Stimulated activated CD8-positive, alpha-beta memory T cell treated with anti-CD3 and anti-CD28 coated beads, Interleukin-15, amount 100 ng/mL, for 48 hours (primary cell): ENCODE measurements at regions not wholly inside any gene's neighbourhood (a gene's known extent, or its start where the extent isn't known, plus 50 kb on each side); places are given as distances from the start of the nearest gene placed in this dataset.
"Not testable (repeated sequence)": the region's sequence is repeated elsewhere in the genome, so short reads cannot be mapped to it uniquely, and the experiment has no call there.

Source experiments
- DNase-seq, 2 donors: peaks; one replicate each; pipeline ENCODE4 v3.0.0-alpha.2; 2020; ENCODE audit warnings: low read depth in 2 of 2

DNA sequence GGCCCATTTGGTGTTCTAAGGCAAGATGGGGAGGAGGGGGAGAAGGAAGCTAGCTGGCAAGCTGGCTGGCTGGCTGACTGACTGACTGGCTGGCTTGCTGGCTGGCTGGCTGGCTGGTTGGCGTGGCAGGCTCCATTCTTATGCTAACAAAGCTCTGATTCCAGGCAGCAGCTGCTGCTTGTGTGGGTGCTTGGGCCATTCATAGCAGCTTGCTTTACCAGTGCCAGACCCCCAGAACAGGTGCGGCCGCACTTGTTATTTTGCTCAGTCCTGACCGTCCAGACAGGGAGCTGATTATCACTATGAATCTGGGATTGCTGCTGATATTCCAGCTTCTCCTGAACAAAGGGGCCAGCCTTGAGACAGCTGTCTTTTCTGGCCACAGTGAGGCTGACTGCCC, 131.2 kb upstream of the PAK3 start:
- DNase-seq: no peak

DNA sequence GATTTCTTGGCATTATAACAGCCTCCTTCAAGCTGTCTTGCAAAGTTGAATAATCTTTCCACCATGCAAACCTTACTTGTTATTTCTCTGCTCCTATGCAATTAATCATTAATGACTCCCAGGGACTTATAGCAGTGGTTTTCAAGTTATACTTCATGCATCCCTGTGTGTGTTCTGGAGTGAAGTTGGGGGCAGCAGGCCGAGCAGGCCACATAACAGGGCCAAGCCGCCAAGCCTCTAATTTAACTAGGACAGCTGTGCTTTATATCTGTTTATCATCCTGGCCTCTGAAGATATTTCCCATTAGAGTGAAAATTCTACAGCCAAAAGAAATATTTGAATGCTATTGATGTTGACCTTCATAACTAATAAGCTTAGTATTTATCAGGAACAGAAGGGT, 133.5 kb upstream of the PAK3 start:
- no peak for DNase-seq

DNA sequence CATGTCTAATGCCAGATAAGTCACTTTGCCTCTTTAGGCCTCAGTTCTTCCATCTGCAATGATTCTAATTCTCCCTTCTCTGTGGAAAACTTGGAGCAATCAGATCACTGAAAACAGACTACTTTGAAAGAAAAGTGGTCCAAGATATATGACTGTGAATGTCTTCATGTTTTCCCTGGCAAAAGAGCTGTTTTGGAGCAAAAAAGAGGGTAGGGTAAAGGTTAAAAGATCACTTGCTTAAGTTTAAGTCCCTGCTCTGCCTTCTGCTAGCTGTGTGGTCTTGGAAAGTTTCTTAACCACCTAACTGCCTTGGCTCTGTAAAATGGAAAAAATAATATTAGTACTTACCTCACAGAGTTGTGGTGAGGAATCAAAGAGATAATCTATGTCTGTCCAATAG, 140.3 kb upstream of the PAK3 start:
- no peak for DNase-seq

DNA sequence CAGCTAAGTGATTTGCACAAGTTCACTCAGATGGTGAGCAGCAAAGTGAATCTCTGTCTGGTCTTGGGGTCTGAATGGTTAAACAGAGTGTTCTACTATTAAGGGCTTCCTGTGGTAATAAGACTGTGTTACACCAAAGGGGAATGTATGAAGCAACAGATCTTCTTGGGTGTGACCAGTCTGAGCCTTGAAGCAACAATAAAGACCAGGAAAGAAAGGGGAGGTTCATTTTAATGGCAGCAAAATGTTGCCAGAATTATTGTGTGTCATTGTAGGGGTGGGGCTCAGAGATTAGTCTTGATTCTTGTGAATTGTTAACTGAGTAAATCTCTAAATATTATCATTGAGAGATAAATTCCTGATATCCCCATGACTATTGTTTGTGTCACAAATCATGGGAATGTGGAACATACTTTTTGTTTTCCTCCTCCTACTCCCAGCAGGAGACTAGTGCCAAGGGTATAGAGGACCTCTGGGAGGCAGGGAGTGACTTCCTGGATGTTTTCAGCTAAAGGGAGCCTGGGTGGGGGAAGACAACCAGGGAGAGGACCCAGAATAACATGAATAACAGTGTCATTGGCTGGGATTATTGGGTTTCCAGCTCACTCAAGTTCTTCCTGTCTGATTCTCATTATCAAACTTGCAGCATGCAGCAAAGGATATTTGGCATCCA, 141.4 kb upstream of the PAK3 start:
- DNase-seq: no peak

DNA sequence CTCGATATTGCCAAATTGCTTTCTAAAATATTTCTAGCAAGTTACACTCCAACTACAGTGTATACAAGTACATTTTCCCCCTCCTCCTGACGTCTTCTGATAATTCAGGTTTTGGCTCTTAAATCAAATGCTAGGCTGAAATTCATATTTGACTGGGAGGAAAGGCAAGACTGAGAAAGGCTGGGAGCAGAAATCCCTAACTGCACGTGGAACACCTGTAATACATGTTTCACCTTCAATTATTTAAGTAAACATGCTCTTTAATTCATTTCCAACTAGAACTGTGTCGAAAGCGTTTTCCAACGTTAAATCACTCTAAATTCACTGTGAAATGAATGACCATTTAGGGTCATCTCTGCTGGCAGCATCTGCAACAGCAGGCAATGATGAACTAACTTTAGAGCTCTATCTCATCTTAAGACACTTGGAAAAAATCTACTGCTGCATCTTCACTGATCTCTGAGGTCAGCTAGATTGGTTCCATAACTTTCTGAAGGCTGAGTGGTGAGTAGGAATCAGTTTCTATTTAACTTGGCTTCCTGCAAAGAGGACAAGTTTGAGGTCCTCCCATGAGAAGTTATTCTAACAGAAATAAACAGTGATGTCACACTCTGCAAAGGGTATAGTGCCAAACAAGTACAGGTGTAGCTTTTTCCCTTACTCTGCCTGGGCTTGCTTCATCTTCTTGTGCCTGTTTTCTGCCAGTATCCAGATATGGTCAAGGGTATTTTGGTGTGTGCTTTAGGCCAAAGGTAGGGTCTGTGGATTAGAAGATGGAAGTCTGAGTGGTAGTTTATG, 144.3 kb upstream of the PAK3 start:
- no peak for DNase-seq

DNA sequence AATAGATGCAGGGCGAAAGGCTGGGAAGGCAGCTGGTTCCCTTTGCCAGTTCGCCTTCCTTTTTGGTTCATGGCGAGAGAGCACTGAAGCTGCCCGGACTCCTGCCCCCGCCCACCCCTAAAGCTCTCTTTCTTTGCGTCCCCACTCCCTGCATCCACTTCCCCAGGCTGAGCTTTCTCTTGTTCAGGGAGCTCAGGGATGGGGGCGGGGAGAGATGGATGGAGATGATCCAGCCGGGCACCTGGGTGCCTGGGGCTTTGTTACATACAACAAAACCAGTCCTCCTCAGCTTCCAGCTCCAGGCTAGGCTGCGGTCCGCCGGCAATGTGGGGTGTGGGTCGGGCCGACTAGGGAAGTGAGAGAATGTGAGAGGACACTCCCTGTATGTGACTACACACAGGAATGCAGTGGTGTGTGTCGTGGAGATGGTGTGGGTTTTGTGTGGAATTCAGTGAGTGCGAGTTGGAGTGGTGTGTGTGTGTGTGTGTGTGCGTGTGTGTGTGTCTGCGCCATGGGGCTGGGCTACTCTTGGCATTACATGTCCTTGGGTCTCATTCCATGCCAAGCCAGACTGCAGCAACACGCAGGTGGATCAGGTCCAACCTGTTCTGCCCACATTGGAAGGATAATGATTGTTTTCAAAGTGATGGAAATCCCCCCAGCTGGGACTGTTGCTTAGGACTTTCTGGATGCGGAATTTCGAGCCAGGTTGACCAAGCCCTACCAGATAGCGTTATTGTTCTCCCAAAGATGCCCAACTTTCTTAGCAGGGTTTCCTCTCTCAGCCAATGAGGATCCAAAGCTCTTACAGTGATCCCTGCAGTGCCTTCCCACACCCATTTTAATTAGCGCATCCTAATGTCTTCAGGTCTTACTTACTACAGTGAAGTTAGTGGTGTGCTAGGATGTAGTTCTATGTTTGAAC, 149.4 kb upstream of the CHRDL1 start:
- no peak for DNase-seq

DNA sequence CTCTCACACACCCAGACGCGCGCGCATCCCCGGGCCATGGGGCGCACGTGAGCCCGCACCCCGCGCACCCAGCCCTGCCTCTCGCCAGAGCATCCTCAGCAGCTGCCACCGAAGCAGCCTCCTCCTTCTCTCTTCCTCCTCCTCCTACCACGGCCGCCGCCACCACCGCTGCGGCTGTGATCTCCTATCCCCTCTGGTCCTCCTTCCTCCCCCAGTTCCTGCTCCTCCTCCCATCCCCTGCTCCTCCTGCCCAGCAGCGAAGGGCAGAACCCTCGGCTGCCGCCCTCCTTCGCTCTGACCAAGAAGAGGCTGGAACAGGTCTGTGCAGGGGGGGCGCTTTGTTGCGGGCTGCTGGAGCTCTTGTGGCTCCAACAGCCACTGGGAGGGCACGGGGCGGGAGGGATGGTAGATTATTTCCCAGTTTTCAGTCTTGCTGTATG, 148.7 kb upstream of the CHRDL1 start:
- no peak for DNase-seq

DNA sequence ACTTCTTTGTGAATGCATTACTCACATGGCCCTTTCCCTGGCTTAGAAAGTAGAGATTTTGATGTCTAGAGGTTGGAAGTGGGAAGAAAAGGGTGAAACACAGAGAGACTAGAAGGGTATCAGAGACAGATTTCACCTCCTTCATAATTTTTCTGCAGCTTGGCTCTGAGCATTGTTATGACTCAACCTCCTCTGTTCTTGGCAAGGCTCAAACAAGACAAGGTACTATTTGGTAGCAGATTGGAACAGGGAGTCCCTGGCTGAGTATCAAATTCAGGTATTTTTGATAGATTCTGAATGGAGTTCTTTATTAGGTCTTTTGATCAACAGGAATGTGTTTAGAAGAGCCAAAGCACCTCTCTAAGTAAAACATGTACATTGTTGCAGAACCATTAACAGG, 146.3 kb upstream of the CHRDL1 start:
- no peak for DNase-seq

DNA sequence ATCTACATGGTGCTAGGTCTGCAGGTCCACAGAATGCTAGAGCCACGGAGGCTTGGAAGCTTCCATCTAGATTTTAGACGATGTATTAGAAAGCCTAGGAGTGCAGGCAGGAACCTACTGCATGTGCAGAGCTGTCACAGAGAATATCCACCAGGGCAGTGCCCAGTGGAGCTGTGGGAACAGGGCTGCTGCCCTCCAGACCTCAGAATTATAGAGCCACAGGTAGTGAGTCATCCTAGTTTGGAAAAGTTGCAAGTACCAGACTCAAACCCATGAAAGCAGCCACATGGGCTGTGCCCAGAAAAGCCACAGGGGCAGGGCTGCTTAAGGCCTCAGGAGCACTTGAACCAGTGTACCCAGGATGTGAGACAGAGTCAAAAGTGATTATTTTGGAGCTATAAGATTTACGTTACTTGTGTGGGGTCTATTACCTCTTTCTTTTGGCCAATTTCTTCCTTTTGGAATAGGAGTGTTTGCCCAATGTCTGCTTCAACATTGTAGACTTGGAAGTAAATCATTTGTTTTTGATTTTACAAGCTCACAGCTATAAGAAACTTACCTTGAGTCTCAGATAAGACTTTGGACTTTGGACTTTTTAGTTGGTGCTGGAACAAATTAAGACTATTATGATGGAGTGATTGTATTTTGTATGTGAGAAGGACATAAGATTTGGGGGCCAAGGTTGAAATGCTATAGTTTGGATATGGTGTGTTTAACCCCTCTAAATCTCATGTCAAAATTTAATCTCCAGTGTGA, 143.5 kb upstream of the CHRDL1 start:
- DNase-seq: no peak

DNA sequence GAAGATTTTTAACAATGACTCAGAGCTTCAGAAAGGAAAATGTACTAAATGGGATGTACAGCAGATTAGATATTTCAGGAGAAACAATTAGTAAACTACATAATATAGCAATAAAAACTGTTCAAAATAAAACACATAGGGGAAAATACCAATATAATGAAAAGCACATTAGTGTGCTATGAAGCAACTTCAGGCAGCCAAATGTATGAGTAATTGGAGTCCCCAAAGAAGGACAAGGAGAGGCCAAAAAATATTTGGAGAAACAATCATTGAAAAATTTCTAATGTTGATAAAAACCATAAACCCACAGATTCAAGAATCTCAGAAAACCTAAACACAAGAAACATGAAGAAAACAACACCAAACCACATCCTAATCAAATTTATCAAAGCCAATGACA, 129.3 kb upstream of the CHRDL1 start:
- no peak for DNase-seq

DNA sequence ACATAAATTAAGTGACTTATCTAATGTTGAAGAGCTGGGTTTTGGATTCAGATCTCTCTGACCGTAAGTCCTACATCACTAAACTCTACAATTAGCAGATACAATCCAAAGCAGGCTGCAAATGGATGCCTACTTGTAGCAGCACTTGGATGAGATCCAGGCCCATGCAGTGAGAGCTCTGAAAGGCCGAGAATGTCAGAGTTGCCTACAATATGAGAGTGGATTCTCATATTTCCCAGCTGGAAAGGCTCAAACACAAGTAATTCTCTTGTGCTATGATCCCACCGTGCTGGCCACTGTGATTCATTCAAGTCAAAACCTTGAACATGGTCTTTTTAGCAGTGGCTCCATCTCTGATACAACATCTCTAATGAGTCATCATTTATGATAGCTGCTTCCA, 125.4 kb upstream of the CHRDL1 start:
- DNase-seq: no peak

DNA sequence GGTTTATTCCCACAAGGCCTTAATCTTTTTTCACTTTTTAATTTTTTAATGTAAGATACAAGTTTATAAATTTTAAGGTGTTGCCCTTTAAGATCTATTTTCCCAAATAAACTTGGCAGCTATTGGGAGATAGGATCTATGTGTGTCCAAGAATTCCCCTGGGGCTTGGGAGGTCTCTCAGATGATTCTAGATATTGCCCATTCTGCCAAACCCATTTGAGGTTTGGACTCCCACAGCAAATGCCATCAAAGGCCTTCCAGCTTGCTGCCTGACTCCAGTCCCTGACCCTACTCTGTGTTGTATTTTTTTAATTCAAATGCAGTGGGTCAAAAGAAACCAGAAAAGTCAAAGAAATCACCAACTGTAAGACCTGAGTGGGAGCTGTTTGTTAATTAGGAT, 120.0 kb upstream of the CHRDL1 start:
- no peak for DNase-seq

DNA sequence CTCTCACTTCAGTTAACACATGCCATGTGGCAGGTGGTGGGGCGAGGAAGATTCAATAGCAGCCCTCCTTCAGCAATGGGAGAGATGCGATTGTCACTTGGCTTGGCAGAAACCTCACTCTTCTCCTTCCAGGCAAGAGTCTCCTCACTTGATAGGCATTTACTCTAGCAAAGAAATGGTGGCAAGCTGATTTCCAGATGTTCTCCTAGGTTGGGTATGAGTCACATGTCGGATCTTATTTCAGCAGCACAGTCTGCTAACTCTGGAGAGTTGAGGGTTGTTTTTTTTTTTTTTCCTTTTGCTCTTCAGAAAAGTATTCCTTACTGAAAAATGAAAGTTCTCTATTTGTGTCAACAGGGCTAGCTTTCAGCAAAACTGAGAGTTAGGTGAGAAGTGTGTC, 119.5 kb upstream of the CHRDL1 start:
- DNase-seq: no peak

DNA sequence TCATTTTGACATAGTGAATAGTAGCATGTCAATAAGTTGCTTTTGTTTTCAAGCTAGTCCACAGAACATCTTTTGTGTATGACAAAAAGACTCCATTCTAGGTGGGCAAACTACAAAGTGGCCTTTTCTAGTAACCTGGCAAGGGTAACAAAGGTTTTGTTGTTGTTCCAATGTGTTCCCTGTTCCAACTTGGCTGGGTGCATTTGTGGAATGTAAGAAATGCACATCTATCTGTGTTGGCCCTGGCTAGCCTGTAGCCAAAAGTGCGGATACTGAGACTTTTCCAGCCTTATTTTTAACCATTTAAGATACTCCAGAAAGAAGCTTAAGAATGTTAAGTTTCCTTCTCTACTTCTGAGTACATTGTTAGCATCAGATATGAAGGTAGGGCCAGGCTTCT, 118.7 kb upstream of the CHRDL1 start:
- no peak for DNase-seq

DNA sequence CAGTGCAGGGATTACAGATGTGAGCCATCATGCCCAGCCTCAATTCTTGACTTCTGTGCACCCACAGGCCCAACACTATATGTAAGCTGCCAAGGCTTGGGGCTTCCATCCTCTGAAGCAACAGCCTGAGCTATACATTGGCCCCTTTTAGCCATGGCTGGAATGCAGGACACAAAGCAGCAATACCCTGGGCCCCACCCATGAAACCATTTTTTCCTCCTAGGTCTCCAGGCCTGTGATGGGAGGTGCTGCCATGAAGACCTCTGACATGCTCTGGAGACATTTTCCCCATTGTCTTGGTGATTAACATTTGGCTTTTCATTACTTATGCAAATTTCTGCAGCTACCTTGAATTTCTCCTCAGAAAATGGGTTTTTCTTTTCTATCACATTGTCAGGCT, 109.1 kb upstream of the CHRDL1 start:
- DNase-seq: not testable (repeated sequence)

DNA sequence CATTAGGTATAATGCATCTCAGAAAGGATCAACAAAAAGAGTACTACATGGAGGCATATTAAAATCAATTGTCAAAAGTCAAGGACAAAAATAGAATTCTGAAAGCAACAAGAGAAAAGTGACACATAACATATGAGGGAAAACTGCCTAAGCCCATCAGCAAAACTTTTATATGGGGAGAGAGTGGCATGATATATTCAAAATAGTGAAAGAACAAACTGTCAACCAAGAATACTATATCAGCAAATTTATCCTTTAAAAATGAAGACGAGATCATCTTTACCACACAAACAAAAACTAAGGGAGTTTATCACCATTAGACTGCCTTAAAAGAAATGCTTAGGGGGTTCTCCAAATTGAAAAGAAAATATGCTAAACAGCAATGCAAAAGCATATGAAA, 86.4 kb upstream of the CHRDL1 start:
- no peak for DNase-seq

DNA sequence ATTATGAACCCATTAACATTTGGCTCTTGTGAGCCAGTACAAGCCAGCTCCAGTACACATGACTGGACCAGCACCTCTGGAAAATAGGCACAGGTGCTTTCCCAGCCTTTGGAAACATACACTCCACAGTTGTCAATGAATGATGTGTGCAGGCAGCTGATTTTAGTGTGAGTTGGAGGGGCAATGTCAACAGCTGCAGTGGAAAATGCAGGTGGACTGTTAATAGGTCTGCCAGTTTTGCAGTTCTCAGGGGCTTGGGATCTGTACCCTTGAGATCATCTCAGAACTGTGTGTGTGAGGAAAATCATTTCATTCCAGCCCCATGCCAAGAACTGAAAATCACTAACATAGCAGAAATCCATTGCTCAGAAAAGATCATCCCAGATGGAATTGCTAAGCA, 81.7 kb upstream of the CHRDL1 start:
- DNase-seq: no peak

DNA sequence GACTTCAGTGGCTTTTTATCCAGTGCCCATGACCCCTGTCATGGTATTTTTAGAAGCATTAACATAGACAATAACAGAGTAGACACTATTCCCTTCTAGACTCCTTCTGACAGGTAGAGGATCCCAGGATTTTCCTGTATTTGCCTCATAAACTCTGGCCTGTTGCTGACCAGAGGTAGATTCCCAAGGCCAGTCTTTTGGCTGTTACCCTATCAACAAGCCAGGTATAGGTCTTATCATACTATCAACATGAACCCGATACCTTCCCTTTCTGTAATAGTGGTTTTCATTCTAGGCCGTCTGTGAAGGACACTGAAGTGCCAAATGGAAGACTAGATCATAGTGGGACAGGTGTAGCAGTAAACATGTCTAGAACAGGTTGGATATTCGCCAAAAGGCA, 76.2 kb upstream of the CHRDL1 start:
- no peak for DNase-seq

DNA sequence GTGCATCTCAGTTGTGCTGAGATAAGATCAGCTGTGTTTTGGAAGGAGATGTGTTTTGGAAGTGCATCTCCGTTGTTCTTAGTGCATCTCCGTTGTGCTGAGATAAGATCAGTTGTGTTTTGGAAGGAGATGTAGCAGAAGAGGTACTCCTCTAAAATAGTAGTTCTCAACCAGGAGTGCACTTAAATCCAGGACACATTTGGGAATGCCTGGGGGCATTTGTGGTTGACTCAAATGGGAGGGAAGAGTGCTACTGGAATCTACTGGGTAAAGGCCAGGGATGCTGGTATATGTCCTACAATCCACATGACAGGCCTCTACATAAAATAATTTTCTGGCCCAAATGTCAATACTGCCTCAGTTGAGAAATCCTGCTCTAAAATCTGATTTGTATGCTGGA, 70.8 kb upstream of the CHRDL1 start:
- DNase-seq: no peak

DNA sequence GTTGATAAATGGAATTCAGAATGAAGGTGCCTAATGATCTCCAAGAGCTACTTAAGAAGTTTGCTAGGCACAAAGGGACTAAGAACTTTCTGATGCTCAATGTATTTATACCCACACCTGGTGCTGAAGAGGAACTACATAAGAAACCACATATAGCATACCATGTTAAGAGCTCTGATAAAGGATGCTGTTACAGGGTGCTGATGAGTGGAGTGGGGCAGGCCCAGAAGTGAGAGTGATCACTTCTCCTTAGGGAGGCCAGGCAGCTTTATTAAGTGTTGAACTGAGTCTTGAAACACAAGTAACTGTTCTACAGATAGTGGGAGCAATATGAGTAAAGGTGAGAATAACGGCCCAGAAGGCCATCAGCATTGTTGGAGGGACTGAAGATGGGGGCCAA, 68.3 kb upstream of the CHRDL1 start:
- DNase-seq: no peak

DNA sequence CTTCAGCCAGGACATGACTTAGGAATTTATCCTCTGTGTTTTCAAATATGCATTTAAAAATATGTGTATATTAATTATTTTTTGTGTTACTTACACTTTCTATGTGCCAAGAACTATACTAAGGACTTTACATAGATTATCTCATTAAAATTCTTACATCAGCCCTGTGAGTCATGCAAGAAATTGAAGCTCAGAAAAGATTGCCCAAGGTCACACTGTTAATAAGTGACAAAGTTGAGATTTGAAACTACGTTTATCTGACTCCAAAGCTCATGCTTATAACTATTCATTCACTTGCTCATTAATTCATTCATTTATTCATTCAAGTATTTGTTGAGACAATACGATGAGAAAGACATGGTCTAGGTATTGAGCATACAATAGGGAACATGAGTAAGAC, 62.9 kb upstream of the CHRDL1 start:
- no peak for DNase-seq

DNA sequence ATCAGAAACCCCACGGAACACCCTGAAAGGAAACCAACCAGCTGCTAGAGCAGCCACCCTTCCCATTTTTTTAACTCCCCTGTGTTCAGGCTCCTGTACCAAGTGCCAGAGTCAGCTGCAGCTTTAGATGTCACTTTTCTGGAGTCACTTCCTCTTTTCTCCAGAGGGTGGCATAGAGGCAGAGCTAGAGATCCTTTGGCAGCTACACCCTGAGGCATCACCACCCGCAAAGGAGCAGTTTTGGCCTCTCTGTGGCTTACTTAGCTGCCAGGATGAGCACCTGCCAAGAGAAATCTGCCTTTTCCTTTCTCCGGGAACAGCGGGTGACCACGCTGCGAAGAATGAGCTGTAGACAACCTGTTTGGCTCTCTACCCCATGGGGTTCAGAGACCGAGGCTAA, 58.0 kb upstream of the CHRDL1 start:
- DNase-seq: no peak
